ENCODE measurements at regions not wholly inside any gene's neighbourhood (a gene's known extent, or its start where the extent isn't known, plus 50 kb on each side); places are given as distances from the start of the nearest gene placed in this dataset.

- DNase-seq (ENCODE audit: low read depth, low spot score) (no peak), FAIRE-seq (no peak)
- Histone ChIP-seq H3K27ac (ENCODE audit: control insufficient read depth, insufficient read depth, low read length) (no peak overlapping the region), H2AFZ (ENCODE audit: control insufficient read depth, low read length) (no peak overlapping the region), H3K4me3 (ENCODE audit: control insufficient read depth in 2 of 3, extremely low read depth in 1 of 3, insufficient read depth in 2 of 3, low read depth in 1 of 3, low read length in 3 of 3) (no peak overlapping the region), H3K79me2 (ENCODE audit: control insufficient read depth, insufficient read depth, low read length) (no peaks in the 10 kb centered on the region), H3K9me3 (ENCODE audit: control insufficient read depth, low read depth, low read length) (no peaks in the 10 kb centered on the region), H3K4me1 (ENCODE audit: control insufficient read depth, extremely low read depth, insufficient read depth, low read length) (no peaks in the 10 kb centered on the region), H3K4me2 (ENCODE audit: control insufficient read depth, extremely low read depth, insufficient read depth, low read depth, low read length) (no peak overlapping the region), H3K27me3 (ENCODE audit: control insufficient read depth, extremely low read depth, insufficient read depth, low read length) (no peaks in the 10 kb centered on the region), H4K20me1 (ENCODE audit: control insufficient read depth, extremely low read depth, insufficient read depth, low read length) (no peaks in the 10 kb centered on the region), H3K36me3 (ENCODE audit: control insufficient read depth in 2 of 2, extremely low read depth in 1 of 2, insufficient read depth in 2 of 2, low read length in 2 of 2) (no peaks in the 10 kb centered on the region), H3K9ac (ENCODE audit: control insufficient read depth, extremely low read depth, insufficient read depth, low read length) (no peak overlapping the region), H3K9me1 (ENCODE audit: control insufficient read depth, extremely low read depth, insufficient read depth, low read length) (no peaks in the 10 kb centered on the region)
- no peak for TF ChIP-seq EZH2 (IDR thresholded peaks at IDR 0.05; ENCODE audit: low read length)
- TF ChIP-seq CTCF (optimal IDR thresholded peaks at IDR 0.05 in 1 of 3, IDR thresholded peaks at IDR 0.05 in 1 of 3, conservative IDR thresholded peaks at IDR 0.05 in 1 of 3; ENCODE audit: extremely low read depth in 1 of 3, insufficient read depth in 2 of 3, low read length in 3 of 3) = no peak
- dilution Hi-C loops (cut with MboI; ENCODE audit: extremely low pct_ligation_motif_present, low sequenced_read_pairs) = no loop called here
These were observed 218.6 kb downstream of the AKAP7 start for GRCh38 chr6:131353876-131354275.

- no peaks in the 10 kb centered on the region for H3K9me1 ChIP-seq (ENCODE audit: control insufficient read depth, extremely low read depth, insufficient read depth, low read length)
- no peak overlapping the region for H3K27ac ChIP-seq (ENCODE audit: control insufficient read depth, insufficient read depth, low read length)
- DNase-seq (ENCODE audit: low read depth, low spot score) (no peak), FAIRE-seq (no peak)
- TF ChIP-seq CTCF (optimal IDR thresholded peaks at IDR 0.05 in 1 of 3, IDR thresholded peaks at IDR 0.05 in 1 of 3, conservative IDR thresholded peaks at IDR 0.05 in 1 of 3; ENCODE audit: extremely low read depth in 1 of 3, insufficient read depth in 2 of 3, low read length in 3 of 3) (no peak), EZH2 (IDR thresholded peaks at IDR 0.05; ENCODE audit: low read length) (no peak)
- H2AFZ ChIP-seq (ENCODE audit: control insufficient read depth, low read length) = no peak overlapping the region
- H3K4me1 ChIP-seq (ENCODE audit: control insufficient read depth, extremely low read depth, insufficient read depth, low read length) = no peaks in the 10 kb centered on the region
- no peaks in the 10 kb centered on the region for H3K27me3 ChIP-seq (ENCODE audit: control insufficient read depth, extremely low read depth, insufficient read depth, low read length)
- H3K36me3 ChIP-seq (ENCODE audit: control insufficient read depth in 2 of 2, extremely low read depth in 1 of 2, insufficient read depth in 2 of 2, low read length in 2 of 2) = no peaks in the 10 kb centered on the region
- dilution Hi-C loops (cut with MboI; ENCODE audit: extremely low pct_ligation_motif_present, low sequenced_read_pairs) = no loop called here
- no peak overlapping the region for H3K9ac ChIP-seq (ENCODE audit: control insufficient read depth, extremely low read depth, insufficient read depth, low read length)
- no peak overlapping the region for H3K4me2 ChIP-seq (ENCODE audit: control insufficient read depth, extremely low read depth, insufficient read depth, low read depth, low read length)
- H3K79me2 ChIP-seq (ENCODE audit: control insufficient read depth, insufficient read depth, low read length) = no peaks in the 10 kb centered on the region
- no peaks in the 10 kb centered on the region for H3K9me3 ChIP-seq (ENCODE audit: control insufficient read depth, low read depth, low read length)
- H3K4me3 ChIP-seq (ENCODE audit: control insufficient read depth in 2 of 3, extremely low read depth in 1 of 3, insufficient read depth in 2 of 3, low read depth in 1 of 3, low read length in 3 of 3) = no peak overlapping the region
- no peaks in the 10 kb centered on the region for H4K20me1 ChIP-seq (ENCODE audit: control insufficient read depth, extremely low read depth, insufficient read depth, low read length)
These were observed 218.7 kb upstream of the ARG1 start for GRCh38 chr6:131354356-131354755.
